ENCODE measurements at regions not wholly inside any gene's neighbourhood (a gene's known extent, or its start where the extent isn't known, plus 50 kb on each side); places are given as distances from the start of the nearest gene placed in this dataset.

GRCh38 chr6:12224251-12224650 is 65.9 kb upstream of the EDN1 start:
- Histone ChIP-seq H3K4me3 (ENCODE audit: low read length) (no peak overlapping the region), H3K36me3 (ENCODE audit: control insufficient read depth, low read length) (no peaks in the 10 kb centered on the region), H3K79me2 (ENCODE audit: control insufficient read depth, low read length) (no peaks in the 10 kb centered on the region), H3F3A (ENCODE audit: control insufficient read depth, insufficient read depth) (no peaks in the 10 kb centered on the region), H3K4me2 (ENCODE audit: low read length) (no peak overlapping the region), H3K9me2 (replicated peaks; ENCODE audit: control insufficient read depth, low read length) (no peaks in the 10 kb centered on the region), H3K27me3 (ENCODE audit: control insufficient read depth, low read length) (no peaks in the 10 kb centered on the region; the same call in 1 of the 2 replicates), H3K4me1 (ENCODE audit: control insufficient read depth, low read length) (no peaks in the 10 kb centered on the region), H3K9me3 (ENCODE audit: control insufficient read depth, insufficient read depth, low read length) (no peaks in the 10 kb centered on the region), H3K27ac (ENCODE audit: low read depth, low read length) (no peak overlapping the region), H4K20me1 (ENCODE audit: control insufficient read depth, insufficient read depth, low read depth, low read length) (no peaks in the 10 kb centered on the region)
- TF ChIP-seq CTCF (IDR thresholded peaks at IDR 0.05; ENCODE audit: low read depth, low read length, poor library complexity, severe bottlenecking): no peak
- no peak for TF ChIP-seq EZH2phosphoT487 (IDR thresholded peaks at IDR 0.05; ENCODE audit: borderline replicate concordance, low read length)

- Histone ChIP-seq H3K4me1 (ENCODE audit: control insufficient read depth, low read length) (no peaks in the 10 kb centered on the region), H3K9me2 (replicated peaks; ENCODE audit: control insufficient read depth, low read length) (no peaks in the 10 kb centered on the region), H3K4me3 (ENCODE audit: low read length) (no peak overlapping the region), H3F3A (ENCODE audit: control insufficient read depth, insufficient read depth) (0 out of 2 replicates have a peak, but pooled peaks cover 2% of the 10 kb centered on the region), H3K79me2 (ENCODE audit: control insufficient read depth, low read length) (no peaks in the 10 kb centered on the region), H3K27ac (ENCODE audit: low read depth, low read length) (no peak overlapping the region), H3K9me3 (ENCODE audit: control insufficient read depth, insufficient read depth, low read length) (no peaks in the 10 kb centered on the region), H3K27me3 (ENCODE audit: control insufficient read depth, low read length) (peaks cover 8% of the 10 kb centered on the region), H3K36me3 (ENCODE audit: control insufficient read depth, low read length) (no peaks in the 10 kb centered on the region), H3K4me2 (ENCODE audit: low read length) (no peak overlapping the region), H4K20me1 (ENCODE audit: control insufficient read depth, insufficient read depth, low read depth, low read length) (no peaks in the 10 kb centered on the region)
- no peak for TF ChIP-seq EZH2phosphoT487 (IDR thresholded peaks at IDR 0.05; ENCODE audit: borderline replicate concordance, low read length)
- no peak for TF ChIP-seq CTCF (IDR thresholded peaks at IDR 0.05; ENCODE audit: low read depth, low read length, poor library complexity, severe bottlenecking)
Measured at GRCh38 chr6:12228447-12229146, 61.6 kb upstream of the EDN1 start.

- H3K4me2 ChIP-seq (ENCODE audit: low read length): no peak overlapping the region
- no peaks in the 10 kb centered on the region for H3K4me1 ChIP-seq (ENCODE audit: control insufficient read depth, low read length)
- H3K36me3 ChIP-seq (ENCODE audit: control insufficient read depth, low read length): no peaks in the 10 kb centered on the region
- 0 out of 2 replicates have a peak, but pooled peaks cover 2% of the 10 kb centered on the region for H3F3A ChIP-seq (ENCODE audit: control insufficient read depth, insufficient read depth)
- H4K20me1 ChIP-seq (ENCODE audit: control insufficient read depth, insufficient read depth, low read depth, low read length): no peaks in the 10 kb centered on the region
- H3K79me2 ChIP-seq (ENCODE audit: control insufficient read depth, low read length): no peaks in the 10 kb centered on the region
- no peaks in the 10 kb centered on the region for H3K9me3 ChIP-seq (ENCODE audit: control insufficient read depth, insufficient read depth, low read length)
- H3K9me2 ChIP-seq (replicated peaks; ENCODE audit: control insufficient read depth, low read length): no peaks in the 10 kb centered on the region
- H3K27me3 ChIP-seq (ENCODE audit: control insufficient read depth, low read length): peaks cover 8% of the 10 kb centered on the region
- no peak overlapping the region for H3K27ac ChIP-seq (ENCODE audit: low read depth, low read length)
- H3K4me3 ChIP-seq (ENCODE audit: low read length): no peak overlapping the region
- no peak for TF ChIP-seq EZH2phosphoT487 (IDR thresholded peaks at IDR 0.05; ENCODE audit: borderline replicate concordance, low read length)
- TF ChIP-seq CTCF (IDR thresholded peaks at IDR 0.05; ENCODE audit: low read depth, low read length, poor library complexity, severe bottlenecking): no peak
Measured at GRCh38 chr6:12229332-12229731, 60.8 kb upstream of the EDN1 start.
